BJ (cell line): ENCODE measurements at regions not wholly inside any gene's neighbourhood (a gene's known extent, or its start where the extent isn't known, plus 50 kb on each side); places are given as distances from the start of the nearest gene placed in this dataset.

Experiments
- CTCF ChIA-PET: fragments of 350-600 bp; formaldehyde crosslinking; extraction: SDS; loops from one replicate; lab custom pipeline; 2021; ENCODE audit warnings: antibody characterized with exemption, inconsistent platforms; lab: Yijun Ruan, JAX
- POLR2A ChIA-PET: fragments of 300-600 bp; sonication (Branson Sonifier 250); formaldehyde crosslinking; extraction: SDS; loops from one replicate; lab custom pipeline; 2021; ENCODE audit warnings: antibody characterized with exemption; lab: Charles Lee
- DNase-seq: peaks from one replicate; pipeline ENCODE4 v3.0.0-alpha.2; 2011; ENCODE audit warnings: low read depth
- H3K27me3 ChIP-seq: 2 replicates; pipeline ENCODE4 v1.6.0; 2011; ENCODE audit warnings: low read length; ENCODE audit not compliant: control insufficient read depth, insufficient read depth
- H3K36me3 ChIP-seq: 2 replicates; pipeline ENCODE4 v1.5.1; 2011; ENCODE audit warnings: low read length; ENCODE audit not compliant: control insufficient read depth, insufficient read depth
- H3K4me3 ChIP-seq: 2 replicates; pipeline ENCODE4 v1.5.1; 2011; ENCODE audit warnings: low read depth, mild to moderate bottlenecking, control low read depth, low read length
- TF ChIP-seq, protein P1 (sequence below): IDR thresholded peaks from 2 replicates; pipeline ENCODE4 v1.5.1; 2011; ENCODE audit warnings: low read depth, mild to moderate bottlenecking, control low read depth, inconsistent platforms, low read length, moderate library complexity; ENCODE audit not compliant: insufficient read depth

DNA sequence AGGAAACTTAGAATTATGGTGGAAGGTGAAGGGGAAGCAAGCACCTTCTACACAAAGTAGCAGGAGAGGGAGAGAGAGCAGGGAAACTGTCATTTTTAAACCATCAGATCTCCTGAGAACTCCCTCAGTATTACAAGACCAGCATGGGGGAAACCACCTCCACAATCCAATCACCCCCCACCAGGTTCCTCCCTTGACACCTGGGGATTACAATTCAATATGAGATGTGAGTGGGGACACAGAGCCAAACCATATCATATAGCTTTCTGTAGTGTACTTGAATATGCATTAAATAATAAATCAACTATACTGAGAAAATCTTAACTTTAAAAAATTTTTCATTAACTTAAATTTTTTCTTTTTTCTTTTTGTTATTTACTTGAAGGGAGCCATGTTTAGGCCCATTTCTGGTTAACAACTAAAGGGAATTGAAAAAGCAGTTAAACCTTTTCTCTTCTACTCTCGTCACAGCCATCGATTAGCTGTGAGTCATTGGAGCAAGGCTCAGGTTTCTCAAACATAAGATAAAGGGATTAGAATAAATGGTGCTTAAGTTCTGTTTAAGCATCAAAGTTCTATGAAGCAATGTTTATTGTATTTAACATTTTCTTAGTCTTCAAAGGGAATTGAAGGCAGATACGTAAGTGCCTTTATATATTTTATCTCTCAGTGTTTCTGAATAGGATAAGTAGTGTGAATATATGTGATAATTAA is 72.2 kb upstream of the DPT start:
- DNase-seq: no peak
- TF ChIP-seq, protein P1, sequence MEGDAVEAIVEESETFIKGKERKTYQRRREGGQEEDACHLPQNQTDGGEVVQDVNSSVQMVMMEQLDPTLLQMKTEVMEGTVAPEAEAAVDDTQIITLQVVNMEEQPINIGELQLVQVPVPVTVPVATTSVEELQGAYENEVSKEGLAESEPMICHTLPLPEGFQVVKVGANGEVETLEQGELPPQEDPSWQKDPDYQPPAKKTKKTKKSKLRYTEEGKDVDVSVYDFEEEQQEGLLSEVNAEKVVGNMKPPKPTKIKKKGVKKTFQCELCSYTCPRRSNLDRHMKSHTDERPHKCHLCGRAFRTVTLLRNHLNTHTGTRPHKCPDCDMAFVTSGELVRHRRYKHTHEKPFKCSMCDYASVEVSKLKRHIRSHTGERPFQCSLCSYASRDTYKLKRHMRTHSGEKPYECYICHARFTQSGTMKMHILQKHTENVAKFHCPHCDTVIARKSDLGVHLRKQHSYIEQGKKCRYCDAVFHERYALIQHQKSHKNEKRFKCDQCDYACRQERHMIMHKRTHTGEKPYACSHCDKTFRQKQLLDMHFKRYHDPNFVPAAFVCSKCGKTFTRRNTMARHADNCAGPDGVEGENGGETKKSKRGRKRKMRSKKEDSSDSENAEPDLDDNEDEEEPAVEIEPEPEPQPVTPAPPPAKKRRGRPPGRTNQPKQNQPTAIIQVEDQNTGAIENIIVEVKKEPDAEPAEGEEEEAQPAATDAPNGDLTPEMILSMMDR: no peak
- Histone ChIP-seq H3K36me3 (no peaks in the 10 kb centered on the region), H3K27me3 (no peaks in the 10 kb centered on the region), H3K4me3 (no peak overlapping the region)
- ChIA-PET POLR2A (no interaction called here), CTCF (no interaction called here)

DNA sequence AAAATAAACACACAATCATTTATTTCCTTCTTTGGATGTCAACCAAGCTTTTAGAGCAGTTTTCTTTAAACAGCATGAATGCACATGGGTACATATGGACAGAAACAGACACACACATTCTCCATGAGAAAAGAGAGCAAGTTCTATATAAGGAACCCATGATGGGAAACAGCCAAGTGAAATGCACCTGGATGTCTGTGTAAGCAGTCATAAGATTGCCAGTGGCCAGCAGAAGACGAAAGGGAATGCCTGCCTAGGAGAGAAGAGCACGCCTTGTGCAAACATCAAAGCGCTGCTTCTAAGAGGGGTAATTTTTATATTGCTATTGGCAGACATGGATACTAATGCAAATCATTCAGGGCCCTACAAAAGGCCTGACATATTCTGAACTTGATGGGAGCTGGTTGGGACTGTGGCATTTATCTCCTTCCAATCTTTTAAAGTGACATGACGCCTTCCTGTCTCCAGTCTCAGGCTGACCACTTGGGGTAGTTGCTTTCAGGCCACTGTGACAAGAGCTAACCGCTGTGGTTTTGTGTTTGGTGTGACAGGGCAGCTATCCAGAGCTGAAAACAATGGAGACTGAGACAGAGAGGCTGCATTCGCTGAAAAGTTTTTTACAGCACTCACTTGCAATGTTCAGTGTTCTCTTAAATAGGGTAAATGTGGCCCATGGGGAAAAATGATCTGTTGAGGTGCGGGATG is 75.0 kb upstream of the DPT start:
- CTCF ChIA-PET: no interaction called here
- Histone ChIP-seq H3K27me3 (no peaks in the 10 kb centered on the region), H3K36me3 (no peaks in the 10 kb centered on the region), H3K4me3 (no peak overlapping the region)
- TF ChIP-seq, protein P1: no peak
- POLR2A ChIA-PET: no interaction called here
- no peak for DNase-seq

DNA sequence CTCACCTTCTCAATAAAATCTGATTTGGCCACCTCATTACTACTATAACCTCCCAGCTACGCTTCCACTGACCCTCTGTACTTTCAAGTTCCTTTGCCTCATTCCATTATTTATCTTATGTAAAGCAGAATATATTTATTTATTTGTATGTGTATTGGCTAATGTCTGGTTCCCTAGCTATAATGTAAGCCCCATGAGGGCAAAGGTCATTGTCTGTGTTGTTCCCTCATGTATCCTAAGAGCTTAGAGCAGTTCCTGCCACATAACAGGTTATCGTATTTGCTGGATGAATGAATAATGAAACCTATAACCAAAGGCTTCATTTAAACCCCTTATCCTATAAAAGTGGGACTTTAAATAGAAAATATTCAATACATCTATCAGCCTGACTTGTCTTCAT is 77.9 kb upstream of the DPT start:
- no peaks in the 10 kb centered on the region for H3K36me3 ChIP-seq
- CTCF ChIA-PET: no interaction called here
- DNase-seq: no peak
- H3K27me3 ChIP-seq: no peaks in the 10 kb centered on the region
- POLR2A ChIA-PET: no interaction called here
- no peak overlapping the region for H3K4me3 ChIP-seq
- TF ChIP-seq, protein P1: no peak

DNA sequence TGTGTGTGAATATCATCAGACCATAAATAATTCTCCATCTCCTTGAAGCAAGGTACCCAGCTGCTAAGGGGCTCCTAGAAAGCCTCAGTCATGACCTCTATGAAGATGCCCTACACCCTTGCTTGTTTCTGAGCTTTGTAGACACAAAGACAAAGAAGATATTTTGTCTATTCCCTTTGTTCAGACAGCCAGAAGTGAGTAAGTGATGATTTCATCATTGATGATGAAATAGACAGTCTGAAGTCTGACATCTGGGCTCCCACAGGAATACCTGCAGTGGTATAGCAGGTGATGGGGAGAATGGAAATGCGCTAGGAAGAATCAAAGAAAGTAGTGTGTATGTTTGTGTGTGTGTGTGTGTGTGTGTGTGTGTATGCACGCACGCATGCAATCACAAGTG is 82.2 kb upstream of the DPT start:
- Histone ChIP-seq H3K4me3 (no peak overlapping the region), H3K36me3 (no peaks in the 10 kb centered on the region), H3K27me3 (no peaks in the 10 kb centered on the region)
- DNase-seq: no peak
- ChIA-PET CTCF (no interaction called here), POLR2A (no interaction called here)
- TF ChIP-seq, protein P1: no peak

DNA sequence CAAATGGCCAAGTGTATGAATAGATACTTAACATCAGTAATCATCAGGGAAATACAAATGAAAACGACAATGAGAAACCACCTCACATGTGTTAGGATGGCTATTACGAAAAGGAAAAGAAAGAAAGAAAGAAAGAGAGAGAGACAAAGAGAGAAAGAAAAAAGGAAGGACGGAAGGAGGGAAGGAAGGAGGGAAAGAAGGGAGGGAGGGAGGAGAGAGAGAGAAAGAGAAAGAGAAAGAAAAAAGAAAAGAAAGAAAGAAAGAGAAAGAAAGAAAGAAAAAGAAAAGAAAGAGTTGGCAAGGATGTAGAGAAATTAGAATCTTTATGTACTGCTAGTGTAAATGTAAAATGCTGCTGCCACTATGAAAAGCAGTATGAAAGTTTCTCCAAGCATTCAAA is 90.7 kb upstream of the DPT start:
- ChIA-PET POLR2A (no interaction called here), CTCF (no interaction called here)
- Histone ChIP-seq H3K36me3 (no peaks in the 10 kb centered on the region), H3K27me3 (no peaks in the 10 kb centered on the region), H3K4me3 (no peak overlapping the region)
- no peak for DNase-seq
- TF ChIP-seq, protein P1: no peak
